Body of pancreas (tissue), 4 donors: ENCODE measurements at regions not wholly inside any gene's neighbourhood (a gene's known extent, or its start where the extent isn't known, plus 50 kb on each side); places are given as distances from the start of the nearest gene placed in this dataset.

Experiments
- ATAC-seq: fragments of 150-250 bp; one replicate; pipeline ENCODE4 v1.9.1; 2016
- DNase-seq, 4 donors: peaks; one replicate each; pipeline ENCODE4 v3.0.0-alpha.2; 2019
- H3K27ac ChIP-seq, 4 donors: fragments of 200-600 bp; sonication (generic); 1 replicate in 3 of 4; 2 replicates in 1 of 4; pipeline versions ENCODE4 v1.5.1 to v1.6.1; 2016 to 2019; ENCODE audit warnings: mild to moderate bottlenecking in 1 of 4, mixed read lengths in 1 of 4, moderate library complexity in 1 of 4
- H3K27me3 ChIP-seq, 2 donors: fragments of 200-600 bp; sonication (generic); one replicate each; pipeline ENCODE4 v1.6.0; 2016; ENCODE audit warnings: mild to moderate bottlenecking in 1 of 2
- H3K36me3 ChIP-seq, 2 donors: fragments of 200-600 bp; sonication (generic); replicated peaks in 1 of 2; 2 replicates each; pipeline ENCODE4 v1.5.1; 2016; ENCODE audit warnings: low read depth in 2 of 2; ENCODE audit not compliant: insufficient read depth in 1 of 2
- H3K4me1 ChIP-seq: fragments of 200-600 bp; sonication (generic); one replicate; pipeline ENCODE4 v1.6.0; 2016
- H3K4me3 ChIP-seq, 2 donors: fragments of 200-600 bp; sonication (generic); 1 replicate in 1 of 2; 2 replicates in 1 of 2; pipeline ENCODE4 v1.5.1; 2016 to 2019
- H3K9me3 ChIP-seq, 3 donors: fragments of 200-600 bp; sonication (generic); 1 replicate in 2 of 3; 2 replicates in 1 of 3; pipeline ENCODE4 v1.5.1; 2016
- POLR2A ChIP-seq, 3 donors: fragments of 450-650 bp; IDR thresholded peaks; one replicate each; pipeline ENCODE4 v1.6.1; 2016; ENCODE audit warnings: antibody characterized with exemption in 3 of 3, mild to moderate bottlenecking in 2 of 3
- WGBS, 2 donors: methylation state at CpG; one replicate each; pipeline ENCODE4 v1.1.5; 2017; 5-methylcytosine and 5-hydroxymethylcytosine counted together
- intact Hi-C: fragments of 100-400 bp; cut with DNase I; formaldehyde crosslinking; loops from one replicate; pipeline ENCODE4 v1.15.1; 2023
- TF ChIP-seq, protein P1 (sequence below), 7 experiments: fragments of 450-650 bp in 4 of 7; fragments of 200-600 bp in 3 of 7; sonication (generic) in 3 of 7; IDR thresholded peaks; one replicate each; pipeline ENCODE4 v1.5.1; 2016 to 2019; ENCODE audit warnings: antibody characterized with exemption in 7 of 7

DNA sequence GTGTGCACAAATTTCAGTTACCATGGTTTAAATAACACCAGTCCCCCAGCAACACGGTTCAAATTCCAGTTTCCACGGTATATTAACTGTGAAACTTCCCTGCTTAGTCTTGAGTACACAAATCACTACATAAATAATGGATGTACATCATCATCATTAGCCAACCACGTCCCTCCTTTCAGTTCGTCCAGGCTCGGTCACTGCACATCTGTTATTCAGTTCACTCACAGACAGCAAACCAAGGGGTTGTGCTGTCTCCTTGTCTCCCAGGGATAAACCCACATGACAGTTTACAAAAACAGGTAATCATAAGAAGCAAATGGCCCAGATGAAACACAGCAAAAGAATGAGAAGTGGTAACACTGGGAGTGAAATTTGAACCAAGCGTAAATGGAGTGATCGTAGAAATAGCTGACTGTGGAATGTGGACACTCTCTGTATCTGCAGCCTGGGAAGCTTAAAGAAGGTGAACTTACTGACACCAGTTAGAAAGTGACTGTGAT lies 61.0 kb upstream of the RAD23B start:
- DNase-seq = no peak
- intact Hi-C loops = no loop called here
- Histone ChIP-seq H3K27me3 (no peaks in the 10 kb centered on the region), H3K27ac (no peak overlapping the region), H3K36me3 (no peaks in the 10 kb centered on the region), H3K4me1 (no peaks in the 10 kb centered on the region), H3K4me3 (no peak overlapping the region), H3K9me3 (no peaks in the 10 kb centered on the region)
- 49 to 53% methylated on average over 7 of the region's 7 CpGs for WGBS, 2 donors
- no peak for ATAC-seq
- no peak for TF ChIP-seq POLR2A (IDR thresholded peaks at IDR 0.05)
- TF ChIP-seq, protein P1, sequence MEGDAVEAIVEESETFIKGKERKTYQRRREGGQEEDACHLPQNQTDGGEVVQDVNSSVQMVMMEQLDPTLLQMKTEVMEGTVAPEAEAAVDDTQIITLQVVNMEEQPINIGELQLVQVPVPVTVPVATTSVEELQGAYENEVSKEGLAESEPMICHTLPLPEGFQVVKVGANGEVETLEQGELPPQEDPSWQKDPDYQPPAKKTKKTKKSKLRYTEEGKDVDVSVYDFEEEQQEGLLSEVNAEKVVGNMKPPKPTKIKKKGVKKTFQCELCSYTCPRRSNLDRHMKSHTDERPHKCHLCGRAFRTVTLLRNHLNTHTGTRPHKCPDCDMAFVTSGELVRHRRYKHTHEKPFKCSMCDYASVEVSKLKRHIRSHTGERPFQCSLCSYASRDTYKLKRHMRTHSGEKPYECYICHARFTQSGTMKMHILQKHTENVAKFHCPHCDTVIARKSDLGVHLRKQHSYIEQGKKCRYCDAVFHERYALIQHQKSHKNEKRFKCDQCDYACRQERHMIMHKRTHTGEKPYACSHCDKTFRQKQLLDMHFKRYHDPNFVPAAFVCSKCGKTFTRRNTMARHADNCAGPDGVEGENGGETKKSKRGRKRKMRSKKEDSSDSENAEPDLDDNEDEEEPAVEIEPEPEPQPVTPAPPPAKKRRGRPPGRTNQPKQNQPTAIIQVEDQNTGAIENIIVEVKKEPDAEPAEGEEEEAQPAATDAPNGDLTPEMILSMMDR (IDR thresholded peaks at IDR 0.05) = no peak

DNA sequence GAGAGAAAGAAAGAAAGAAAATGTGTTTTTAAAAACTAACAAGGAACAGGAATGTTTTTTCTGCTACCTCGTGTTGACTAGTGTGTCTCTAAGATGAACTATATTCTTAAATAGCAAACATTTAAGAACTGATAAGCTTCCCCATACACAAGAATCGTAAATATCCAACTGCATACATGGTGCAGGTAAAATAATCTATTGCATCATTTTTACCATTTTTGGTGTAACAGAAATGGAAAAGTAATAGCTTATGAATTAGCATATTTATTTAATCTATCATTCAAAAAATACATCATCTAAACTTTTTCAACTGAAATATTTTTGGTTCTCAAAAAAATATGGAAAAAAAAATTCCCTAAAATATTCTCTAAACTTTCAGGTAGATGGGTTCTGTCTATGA lies 59.7 kb upstream of the RAD23B start:
- no peaks in the 10 kb centered on the region for H3K27me3 ChIP-seq
- intact Hi-C loops = no loop called here
- no peak for DNase-seq
- H3K36me3 ChIP-seq = no peaks in the 10 kb centered on the region
- no peak overlapping the region for H3K27ac ChIP-seq
- peaks cover 9% of the 10 kb centered on the region for H3K4me1 ChIP-seq
- ATAC-seq = no peak
- no peak overlapping the region for H3K4me3 ChIP-seq
- H3K9me3 ChIP-seq = no peaks in the 10 kb centered on the region
- no peak for TF ChIP-seq POLR2A (IDR thresholded peaks at IDR 0.05)
- TF ChIP-seq, protein P1 (IDR thresholded peaks at IDR 0.05) = no peak
- WGBS, 2 donors = 68 to 75% methylated on average over 2 of the region's 2 CpGs

DNA sequence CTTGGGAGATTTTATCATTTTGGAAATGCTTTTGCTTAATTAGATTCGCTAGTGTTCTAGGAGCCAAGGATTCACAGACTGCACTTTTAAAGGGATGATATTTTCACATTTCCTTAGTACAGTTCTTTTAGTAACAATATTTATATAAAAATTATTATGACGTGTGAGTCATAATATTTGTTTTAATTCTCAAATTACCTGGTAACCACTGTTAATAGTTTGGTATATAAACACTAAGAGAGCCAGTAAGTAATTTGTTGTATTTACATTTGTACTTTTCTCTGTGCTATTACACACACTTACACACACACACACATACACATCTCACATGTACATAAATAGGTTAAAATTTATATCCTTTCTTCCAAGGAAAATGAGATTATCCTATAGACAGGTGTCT lies 58.8 kb upstream of the RAD23B start:
- peaks cover 17% of the 10 kb centered on the region for H3K4me1 ChIP-seq
- H3K36me3 ChIP-seq = no peaks in the 10 kb centered on the region
- DNase-seq = no peak
- 55 to 68% methylated on average over 2 of the region's 2 CpGs for WGBS, 2 donors
- H3K27ac ChIP-seq = no peak overlapping the region
- ATAC-seq = no peak
- TF ChIP-seq, protein P1 (IDR thresholded peaks at IDR 0.05) = no peak
- no peak for TF ChIP-seq POLR2A (IDR thresholded peaks at IDR 0.05)
- H3K4me3 ChIP-seq = no peak overlapping the region
- no peaks in the 10 kb centered on the region for H3K9me3 ChIP-seq
- intact Hi-C loops = no loop called here
- no peaks in the 10 kb centered on the region for H3K27me3 ChIP-seq

DNA sequence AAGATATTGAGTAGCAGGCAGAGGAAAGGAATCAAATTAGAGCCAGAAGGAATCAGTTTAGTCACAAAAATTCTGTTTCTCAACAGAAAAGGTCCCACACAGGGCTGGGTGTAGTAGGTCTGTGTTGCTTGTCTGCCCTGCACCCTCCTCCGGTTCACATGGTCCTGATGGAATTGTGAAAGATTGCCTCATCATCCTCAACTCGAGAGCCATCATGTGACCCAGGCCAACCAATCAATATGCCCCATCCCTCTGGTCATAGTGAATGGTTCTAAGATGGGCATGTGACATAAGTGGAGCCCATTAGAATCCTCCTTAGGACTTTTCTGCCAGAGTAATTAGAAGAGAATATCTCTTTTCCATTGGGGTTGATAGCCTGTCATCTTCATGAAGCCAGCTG lies 56.7 kb upstream of the RAD23B start:
- no peak overlapping the region for H3K4me3 ChIP-seq
- H3K9me3 ChIP-seq = no peaks in the 10 kb centered on the region
- intact Hi-C loops = no loop called here
- ATAC-seq (no peak), DNase-seq (no peak)
- no peaks in the 10 kb centered on the region for H3K27me3 ChIP-seq
- H3K4me1 ChIP-seq = peaks cover 17% of the 10 kb centered on the region
- TF ChIP-seq, protein P1 (IDR thresholded peaks at IDR 0.05) = no peak
- TF ChIP-seq POLR2A (IDR thresholded peaks at IDR 0.05) = no peak
- WGBS, 2 donors = 77 to 84% methylated on average over 2 of the region's 2 CpGs
- no peaks in the 10 kb centered on the region for H3K36me3 ChIP-seq
- H3K27ac ChIP-seq = no peak overlapping the region

GRCh38 chr9:107227774-107228173 lies 55.3 kb upstream of the RAD23B start:
- Histone ChIP-seq H3K4me1 (peaks cover 17% of the 10 kb centered on the region), H3K27ac (no peak overlapping the region), H3K4me3 (no peak overlapping the region), H3K27me3 (no peaks in the 10 kb centered on the region), H3K36me3 (no peaks in the 10 kb centered on the region), H3K9me3 (no peaks in the 10 kb centered on the region)
- intact Hi-C loops = no loop called here
- DNase-seq (no peak), ATAC-seq (no peak)
- TF ChIP-seq, protein P1 (IDR thresholded peaks at IDR 0.05) = no peak
- TF ChIP-seq POLR2A (IDR thresholded peaks at IDR 0.05) = no peak
- WGBS, 2 donors = 62 to 65% methylated on average over 3 of the region's 3 CpGs
